Ascending aorta (tissue), 2 donors: ENCODE measurements at regions not wholly inside any gene's neighbourhood (a gene's known extent, or its start where the extent isn't known, plus 50 kb on each side); places are given as distances from the start of the nearest gene placed in this dataset.

Experiments
- DNase-seq, 2 donors: peaks; one replicate each; pipeline ENCODE4 v3.0.0-alpha.2; 2019; ENCODE audit warnings: low spot score in 2 of 2
- H3K27ac ChIP-seq, 2 donors: fragments of 200-600 bp; sonication (generic); one replicate each; pipeline ENCODE4 v1.5.1; 2016 to 2017; ENCODE audit warnings: mild to moderate bottlenecking in 1 of 2
- H3K27me3 ChIP-seq: fragments of 200-600 bp; sonication (generic); one replicate; pipeline ENCODE4 v1.5.1; 2017
- H3K36me3 ChIP-seq, 2 donors: fragments of 200-600 bp; sonication (generic); one replicate each; pipeline ENCODE4 v1.5.1; 2016
- H3K4me1 ChIP-seq, 2 donors: fragments of 200-600 bp; sonication (generic); one replicate each; pipeline ENCODE4 v1.5.1; 2016 to 2017; ENCODE audit warnings: mild to moderate bottlenecking in 1 of 2
- H3K4me3 ChIP-seq, 2 donors: fragments of 200-600 bp; sonication (generic); one replicate each; pipeline ENCODE4 v1.5.1; 2016 to 2017; ENCODE audit warnings: mild to moderate bottlenecking in 1 of 2
- H3K9me3 ChIP-seq, 2 donors: fragments of 200-600 bp; sonication (generic); one replicate each; pipeline ENCODE4 v1.5.1; 2016
- intact Hi-C: fragments of 100-400 bp; cut with DNase I; formaldehyde crosslinking; loops from one replicate; pipeline ENCODE4 v1.15.1; 2023
- TF ChIP-seq, protein P1 (sequence below), 3 experiments: fragments of 200-600 bp in 2 of 3; fragments of 450-650 bp in 1 of 3; sonication (generic) in 2 of 3; IDR thresholded peaks; one replicate each; pipeline ENCODE4 v1.5.1; 2016 to 2019; ENCODE audit warnings: antibody characterized with exemption in 3 of 3, mild to moderate bottlenecking in 1 of 3, moderate library complexity in 1 of 3

DNA sequence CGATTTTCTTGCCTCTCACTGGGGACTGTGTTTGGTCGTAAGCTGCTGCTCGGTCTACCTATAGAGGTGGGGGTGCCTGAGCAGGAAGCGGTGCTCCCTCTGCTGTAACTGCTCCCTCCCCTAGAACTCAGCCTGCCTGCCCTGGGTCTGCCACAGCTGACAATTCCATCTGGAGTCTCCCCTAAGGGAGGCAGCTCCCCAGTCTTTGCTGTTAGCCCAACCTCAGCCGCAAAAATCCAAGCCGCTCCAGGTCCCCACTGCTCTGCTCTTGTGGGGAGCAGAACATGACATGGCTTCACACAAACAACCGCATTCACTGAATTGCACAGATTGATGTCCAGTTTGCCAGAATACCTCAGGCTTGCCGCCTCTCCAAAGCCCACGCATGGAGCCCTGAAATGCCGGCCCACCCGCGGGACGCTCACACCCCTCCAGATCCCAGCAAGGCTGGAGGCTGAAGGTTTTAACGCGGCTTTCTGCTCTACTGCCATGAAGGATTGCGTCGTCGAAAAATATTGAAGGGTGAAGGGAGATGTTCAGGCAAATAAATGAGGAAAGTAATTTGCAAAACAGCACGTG is 221.5 kb upstream of the FOXF1 start:
- DNase-seq: no peak
- Histone ChIP-seq H3K4me1 (no peaks in the 10 kb centered on the region), H3K27me3 (no peaks in the 10 kb centered on the region), H3K9me3 (no peaks in the 10 kb centered on the region), H3K36me3 (no peaks in the 10 kb centered on the region), H3K4me3 (no peak overlapping the region), H3K27ac (no peak overlapping the region)
- TF ChIP-seq, protein P1, sequence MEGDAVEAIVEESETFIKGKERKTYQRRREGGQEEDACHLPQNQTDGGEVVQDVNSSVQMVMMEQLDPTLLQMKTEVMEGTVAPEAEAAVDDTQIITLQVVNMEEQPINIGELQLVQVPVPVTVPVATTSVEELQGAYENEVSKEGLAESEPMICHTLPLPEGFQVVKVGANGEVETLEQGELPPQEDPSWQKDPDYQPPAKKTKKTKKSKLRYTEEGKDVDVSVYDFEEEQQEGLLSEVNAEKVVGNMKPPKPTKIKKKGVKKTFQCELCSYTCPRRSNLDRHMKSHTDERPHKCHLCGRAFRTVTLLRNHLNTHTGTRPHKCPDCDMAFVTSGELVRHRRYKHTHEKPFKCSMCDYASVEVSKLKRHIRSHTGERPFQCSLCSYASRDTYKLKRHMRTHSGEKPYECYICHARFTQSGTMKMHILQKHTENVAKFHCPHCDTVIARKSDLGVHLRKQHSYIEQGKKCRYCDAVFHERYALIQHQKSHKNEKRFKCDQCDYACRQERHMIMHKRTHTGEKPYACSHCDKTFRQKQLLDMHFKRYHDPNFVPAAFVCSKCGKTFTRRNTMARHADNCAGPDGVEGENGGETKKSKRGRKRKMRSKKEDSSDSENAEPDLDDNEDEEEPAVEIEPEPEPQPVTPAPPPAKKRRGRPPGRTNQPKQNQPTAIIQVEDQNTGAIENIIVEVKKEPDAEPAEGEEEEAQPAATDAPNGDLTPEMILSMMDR (IDR thresholded peaks at IDR 0.05): no peak
- intact Hi-C loops: no loop called here

DNA sequence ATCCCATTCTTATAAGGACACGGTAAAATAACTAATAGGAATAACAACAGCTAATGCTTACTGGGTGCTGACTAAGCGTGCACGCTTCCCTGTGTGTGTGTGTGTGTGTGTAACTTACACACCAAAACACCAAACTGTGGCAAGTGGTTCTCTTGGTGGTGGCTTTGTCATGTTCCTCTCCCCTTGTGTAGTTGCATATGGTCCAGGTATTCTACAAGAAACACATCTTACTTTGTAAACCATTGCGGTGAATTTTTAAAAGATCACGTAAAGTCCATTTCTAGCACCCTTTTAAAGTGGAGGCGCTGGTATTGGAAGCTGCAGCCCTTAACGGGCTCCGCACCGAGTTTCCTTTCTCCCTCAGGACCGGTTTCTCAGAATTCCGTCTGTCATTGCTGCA is 221.0 kb upstream of the FOXF1 start:
- Histone ChIP-seq H3K36me3 (no peaks in the 10 kb centered on the region), H3K4me3 (no peak overlapping the region), H3K27me3 (no peaks in the 10 kb centered on the region), H3K4me1 (no peaks in the 10 kb centered on the region), H3K27ac (no peak overlapping the region), H3K9me3 (no peaks in the 10 kb centered on the region)
- intact Hi-C loops: no loop called here
- TF ChIP-seq, protein P1 (IDR thresholded peaks at IDR 0.05): no peak
- no peak for DNase-seq

DNA sequence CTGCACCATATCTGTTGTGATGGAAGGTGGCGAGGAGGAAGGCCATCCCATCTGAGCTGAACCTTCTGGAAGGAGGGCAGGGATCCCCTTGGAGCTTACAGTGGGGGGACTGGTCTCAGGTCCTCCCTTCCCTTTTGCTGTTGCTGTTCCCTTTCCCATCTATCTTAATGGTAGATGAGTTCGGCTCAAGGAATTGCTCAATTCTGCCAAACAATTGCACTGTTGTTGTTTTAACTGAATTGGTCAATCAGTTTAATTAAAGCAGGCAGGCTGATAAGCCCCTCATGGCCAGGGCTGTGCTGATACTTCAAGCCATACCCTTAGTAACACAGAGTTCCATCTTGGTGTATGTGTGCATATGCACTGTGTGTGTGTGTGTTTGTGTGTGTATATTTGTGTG is 220.4 kb upstream of the FOXF1 start:
- no peak overlapping the region for H3K4me3 ChIP-seq
- DNase-seq: no peak
- H3K4me1 ChIP-seq: no peaks in the 10 kb centered on the region
- TF ChIP-seq, protein P1 (IDR thresholded peaks at IDR 0.05): no peak
- no peak overlapping the region for H3K27ac ChIP-seq
- H3K9me3 ChIP-seq: no peaks in the 10 kb centered on the region
- intact Hi-C loops: no loop called here
- no peaks in the 10 kb centered on the region for H3K27me3 ChIP-seq
- H3K36me3 ChIP-seq: no peaks in the 10 kb centered on the region

DNA sequence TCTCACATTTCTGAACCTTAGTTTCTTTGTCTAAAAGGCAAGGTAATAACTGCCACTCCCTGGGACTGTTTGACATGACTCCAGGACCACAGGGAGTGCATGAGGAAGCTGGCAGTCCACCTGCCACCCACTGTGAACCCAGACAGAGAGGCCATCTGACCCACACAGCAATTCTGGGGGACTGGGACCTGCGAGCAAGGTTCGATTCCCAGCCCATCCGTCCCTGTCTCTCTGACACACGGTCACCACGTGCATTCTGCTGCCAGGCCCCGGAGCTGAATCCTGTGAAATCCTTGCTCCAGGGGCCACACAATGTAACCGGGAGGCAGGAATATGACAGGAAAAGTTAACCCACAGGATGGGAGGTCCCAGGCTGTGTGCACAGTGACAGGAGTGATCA is 218.8 kb upstream of the FOXF1 start:
- no peak overlapping the region for H3K27ac ChIP-seq
- no peak for DNase-seq
- H3K27me3 ChIP-seq: no peaks in the 10 kb centered on the region
- no peaks in the 10 kb centered on the region for H3K36me3 ChIP-seq
- no peaks in the 10 kb centered on the region for H3K9me3 ChIP-seq
- intact Hi-C loops: no loop called here
- H3K4me3 ChIP-seq: no peak overlapping the region
- no peaks in the 10 kb centered on the region for H3K4me1 ChIP-seq
- TF ChIP-seq, protein P1 (IDR thresholded peaks at IDR 0.05): no peak

DNA sequence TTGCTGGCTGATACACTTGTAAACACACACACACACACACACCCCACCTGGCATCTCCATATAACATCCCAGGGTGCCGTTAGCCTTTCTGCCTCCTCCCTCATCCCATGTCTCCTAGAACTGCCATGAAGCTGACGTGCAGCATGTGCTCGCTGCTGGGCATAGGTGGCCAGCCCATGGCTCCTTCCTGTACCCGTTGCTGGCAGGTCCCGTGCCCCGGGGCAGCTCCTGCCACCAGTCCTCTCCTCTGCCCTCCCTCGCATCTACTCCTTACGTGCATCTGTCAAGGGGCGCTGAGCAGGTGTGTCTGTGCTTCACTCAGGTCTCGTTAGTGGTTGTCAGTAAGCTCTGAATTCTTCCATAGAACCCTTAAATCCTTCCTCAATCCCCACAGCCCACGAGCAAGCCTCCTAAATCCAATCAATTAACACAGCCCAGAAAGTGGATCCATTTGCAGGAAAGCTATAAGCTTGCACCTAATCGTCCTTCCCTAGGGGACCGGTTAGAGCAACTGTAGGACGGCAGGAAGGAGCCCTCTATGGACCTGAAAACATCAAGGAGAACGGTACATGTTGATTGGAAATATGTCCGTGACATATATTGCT is 218.1 kb upstream of the FOXF1 start:
- DNase-seq: no peak
- TF ChIP-seq, protein P1 (IDR thresholded peaks at IDR 0.05): no peak
- no peaks in the 10 kb centered on the region for H3K27me3 ChIP-seq

More for the DNA sequence above, 218.1 kb upstream of the FOXF1 start:
- Histone ChIP-seq H3K9me3 (no peaks in the 10 kb centered on the region), H3K4me1 (no peaks in the 10 kb centered on the region), H3K27ac (no peak overlapping the region), H3K4me3 (no peak overlapping the region), H3K36me3 (no peaks in the 10 kb centered on the region)
- intact Hi-C loops: no loop called here
